Endothelial cell of umbilical vein (primary cell): ENCODE measurements at regions not wholly inside any gene's neighbourhood (a gene's known extent, or its start where the extent isn't known, plus 50 kb on each side); places are given as distances from the start of the nearest gene placed in this dataset.

Source experiments
- BruUV-seq: library from RNA; stranded (reverse); fragments of 400-500 nt; replicated peaks from 2 replicates; lab custom pipeline; 2021; lab: Mats Ljungman, UMichigan
- CTCF ChIA-PET: fragments of 300-600, 350-600 bp; sonication (Branson Sonifier 250); formaldehyde crosslinking; loops from one replicate; lab custom pipeline; 2021; ENCODE audit warnings: antibody characterized with exemption, inconsistent platforms; lab: Charles Lee
- POLR2A ChIA-PET: fragments of 300-600, 350-600 bp; sonication (Branson Sonifier 250); formaldehyde crosslinking; loops from one replicate; lab custom pipeline; 2021; ENCODE audit warnings: antibody characterized with exemption, inconsistent platforms; lab: Charles Lee
- DNase-seq: peaks from one replicate; pipeline ENCODE4 v3.0.0-alpha.2; 2011; ENCODE audit warnings: low read depth, low spot score
- FAIRE-seq: peaks from 2 replicates; lab custom pipeline; 2011; peaks lifted over from hg19 to GRCh38; lab: Jason Lieb, UNC
- H2AFZ ChIP-seq: 2 replicates; pipeline ENCODE4 v1.6.0; 2012; ENCODE audit warnings: low read depth, low read length, control low read depth, inconsistent platforms
- H3K27ac ChIP-seq: 2 replicates; pipeline ENCODE4 v1.5.1; 2011; ENCODE audit warnings: low read depth, mild to moderate bottlenecking, control low read depth, low read length, moderate library complexity; ENCODE audit not compliant: insufficient read depth
- H3K27me3 ChIP-seq, 2 experiments: 2 replicates each; pipeline versions ENCODE4 v1.6.0 to v1.6.1; 2011; ENCODE audit warnings: low read length in 2 of 2, mixed read lengths in 1 of 2; ENCODE audit not compliant: control insufficient read depth in 2 of 2, insufficient read depth in 2 of 2
- H3K36me3 ChIP-seq, 2 experiments: 2 replicates in 1 of 2; 3 replicates in 1 of 2; pipeline ENCODE4 v1.5.1; 2011; ENCODE audit warnings: low read length in 2 of 2, mild to moderate bottlenecking in 1 of 2, moderate library complexity in 1 of 2; ENCODE audit not compliant: control insufficient read depth in 2 of 2, insufficient read depth in 2 of 2; ENCODE audit errors: extremely low read depth in 1 of 2
- H3K4me1 ChIP-seq: 3 replicates; pipeline ENCODE4 v1.5.1; 2011; ENCODE audit warnings: mild to moderate bottlenecking, low read length; ENCODE audit not compliant: control insufficient read depth, insufficient read depth; ENCODE audit errors: extremely low read depth
- H3K4me2 ChIP-seq: 2 replicates; pipeline ENCODE4 v1.6.1; 2011; ENCODE audit warnings: low read length, control low read depth, mixed read lengths; ENCODE audit not compliant: insufficient read depth
- H3K4me3 ChIP-seq, 3 experiments: fragments of 200-600 bp in 1 of 3; sonication (generic), shearing (Covaris generic) in 1 of 3; replicated peaks in 1 of 3; 2 replicates each; pipeline ENCODE4 v1.5.1; 2011 to 2016; ENCODE audit warnings: control low read depth in 3 of 3, low read length in 3 of 3, mild to moderate bottlenecking in 2 of 3, inconsistent platforms in 1 of 3, low read depth in 1 of 3, moderate library complexity in 1 of 3; ENCODE audit not compliant: insufficient read depth in 1 of 3
- H3K79me2 ChIP-seq: 2 replicates; pipeline ENCODE4 v1.6.0; 2012; ENCODE audit warnings: low read length, inconsistent platforms; ENCODE audit not compliant: control insufficient read depth, insufficient read depth
- H3K9ac ChIP-seq: replicated peaks from 2 replicates; pipeline ENCODE3; 2011; ENCODE audit warnings: low read length, control low read depth; ENCODE audit not compliant: insufficient read depth; ENCODE audit errors: extremely low read depth
- H3K9me1 ChIP-seq: replicated peaks from 3 replicates; pipeline ENCODE4 v1.6.0; 2011; ENCODE audit warnings: mild to moderate bottlenecking, low read length; ENCODE audit not compliant: control insufficient read depth, insufficient read depth; ENCODE audit errors: extremely low read depth
- H3K9me3 ChIP-seq: replicated peaks from 2 replicates; pipeline ENCODE4 v1.5.1; 2012; ENCODE audit warnings: low read length, inconsistent platforms; ENCODE audit not compliant: control insufficient read depth, insufficient read depth
- H4K20me1 ChIP-seq: replicated peaks from 2 replicates; pipeline ENCODE3; 2011; ENCODE audit warnings: mild to moderate bottlenecking, low read length; ENCODE audit not compliant: control insufficient read depth, insufficient read depth; ENCODE audit errors: extremely low read depth
- EZH2 ChIP-seq: IDR thresholded peaks from 2 replicates; pipeline ENCODE4 v1.6.1; 2012; ENCODE audit warnings: borderline replicate concordance, low read depth, mild to moderate bottlenecking, moderate library complexity, low read length, inconsistent platforms; ENCODE audit not compliant: severe bottlenecking
- FOS ChIP-seq: IDR thresholded peaks from 2 replicates; pipeline ENCODE4 v1.6.1; 2011; ENCODE audit warnings: mild to moderate bottlenecking, low read length, moderate library complexity, borderline replicate concordance; ENCODE audit not compliant: insufficient read depth
- JUN ChIP-seq: IDR thresholded peaks from 2 replicates; pipeline ENCODE4 v1.6.1; 2011; ENCODE audit warnings: borderline replicate concordance, low read depth; ENCODE audit not compliant: insufficient read length, insufficient read depth
- MAX ChIP-seq: IDR thresholded peaks from 2 replicates; pipeline ENCODE4 v1.6.1; 2011; ENCODE audit not compliant: insufficient read depth, insufficient read length
- MYC ChIP-seq: IDR thresholded peaks from one replicate; pipeline ENCODE4 v1.6.1; 2011; ENCODE audit warnings: mild to moderate bottlenecking, low read depth, low read length
- POLR2A ChIP-seq: IDR thresholded peaks from 2 replicates; pipeline ENCODE4 v1.6.1; 2012; ENCODE audit warnings: low read depth, mild to moderate bottlenecking, control low read depth, low read length
- POLR2AphosphoS5 ChIP-seq: IDR thresholded peaks from 2 replicates; pipeline ENCODE4 v1.6.1; 2012; ENCODE audit warnings: low read depth, mild to moderate bottlenecking, control low read depth, low read length, moderate library complexity; ENCODE audit not compliant: insufficient read depth
- dilution Hi-C: fragments of 300-500 bp; cut with MboI; formaldehyde crosslinking; loops from one replicate; pipeline ENCODE4 v1.15.0; 2019; ENCODE audit warnings: low sequenced_read_pairs; ENCODE audit not compliant: extremely low pct_ligation_motif_present
- intact Hi-C: fragments of 100-400 bp; cut with micrococcal nuclease; formaldehyde crosslinking; loops from one replicate; pipeline ENCODE4 v1.10.0; 2022
- TF ChIP-seq, protein P1 (sequence below), 2 donors: IDR thresholded peaks; 1 replicate in 1 of 2; 2 replicates in 1 of 2; pipeline ENCODE4 v1.5.1; 2011; ENCODE audit warnings: low read length in 2 of 2, mild to moderate bottlenecking in 2 of 2, moderate library complexity in 2 of 2, control low read depth in 1 of 2, inconsistent platforms in 1 of 2, low read depth in 1 of 2; ENCODE audit not compliant: insufficient read depth in 1 of 2; ENCODE audit errors: extremely low read depth in 1 of 2

- H4K20me1 ChIP-seq = no peaks in the 10 kb centered on the region
- POLR2A ChIA-PET = no interaction called here
- dilution Hi-C loops = no loop called here
- TF ChIP-seq FOS (no peak), JUN (no peak), EZH2 (no peak), MAX (no peak), POLR2A (no peak), POLR2AphosphoS5 (no peak), MYC (no peak)
- TF ChIP-seq, protein P1, sequence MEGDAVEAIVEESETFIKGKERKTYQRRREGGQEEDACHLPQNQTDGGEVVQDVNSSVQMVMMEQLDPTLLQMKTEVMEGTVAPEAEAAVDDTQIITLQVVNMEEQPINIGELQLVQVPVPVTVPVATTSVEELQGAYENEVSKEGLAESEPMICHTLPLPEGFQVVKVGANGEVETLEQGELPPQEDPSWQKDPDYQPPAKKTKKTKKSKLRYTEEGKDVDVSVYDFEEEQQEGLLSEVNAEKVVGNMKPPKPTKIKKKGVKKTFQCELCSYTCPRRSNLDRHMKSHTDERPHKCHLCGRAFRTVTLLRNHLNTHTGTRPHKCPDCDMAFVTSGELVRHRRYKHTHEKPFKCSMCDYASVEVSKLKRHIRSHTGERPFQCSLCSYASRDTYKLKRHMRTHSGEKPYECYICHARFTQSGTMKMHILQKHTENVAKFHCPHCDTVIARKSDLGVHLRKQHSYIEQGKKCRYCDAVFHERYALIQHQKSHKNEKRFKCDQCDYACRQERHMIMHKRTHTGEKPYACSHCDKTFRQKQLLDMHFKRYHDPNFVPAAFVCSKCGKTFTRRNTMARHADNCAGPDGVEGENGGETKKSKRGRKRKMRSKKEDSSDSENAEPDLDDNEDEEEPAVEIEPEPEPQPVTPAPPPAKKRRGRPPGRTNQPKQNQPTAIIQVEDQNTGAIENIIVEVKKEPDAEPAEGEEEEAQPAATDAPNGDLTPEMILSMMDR (IDR thresholded peaks at IDR 0.05; ENCODE audit: extremely low read depth in 1 of 2, insufficient read depth in 1 of 2, low read depth in 1 of 2, low read length in 2 of 2) = no peak
- H3K9ac ChIP-seq = no peak overlapping the region
- no peaks in the 10 kb centered on the region for H3K9me1 ChIP-seq
- FAIRE-seq (no peak), DNase-seq (no peak)
- BruUV-seq = no TSS peak
- intact Hi-C loops = no loop called here
- no peaks in the 10 kb centered on the region for H3K9me3 ChIP-seq
- no peak overlapping the region for H3K4me3 ChIP-seq
- no peaks in the 10 kb centered on the region for H3K36me3 ChIP-seq
- no peak overlapping the region for H3K27ac ChIP-seq
- H3K4me2 ChIP-seq = no peak overlapping the region
- H3K79me2 ChIP-seq = no peaks in the 10 kb centered on the region
- no peaks in the 10 kb centered on the region for H3K27me3 ChIP-seq
- H3K4me1 ChIP-seq = peaks cover 7% of the 10 kb centered on the region
- H2AFZ ChIP-seq = no peak overlapping the region
- CTCF ChIA-PET = no interaction called here
Measured at GRCh38 chr6:140059947-140060346, 685.5 kb upstream of the CITED2 start.
